ENCODE measurements at regions not wholly inside any gene's neighbourhood (a gene's known extent, or its start where the extent isn't known, plus 50 kb on each side); places are given as distances from the start of the nearest gene placed in this dataset.
"Not testable (repeated sequence)": the region's sequence is repeated elsewhere in the genome, so short reads cannot be mapped to it uniquely, and the experiment has no call there.

GRCh38 chr1:191495040-191495439 lies 663.2 kb upstream of the RGS18 start:
- Histone ChIP-seq H3K27ac (no peak overlapping the region), H3K36me3 (no peaks in the 10 kb centered on the region), H3K27me3 (no peaks in the 10 kb centered on the region), H3K4me3 (no peak overlapping the region), H3K4me1 (no peaks in the 10 kb centered on the region), H3K9me3 (no peaks in the 10 kb centered on the region)
- intact Hi-C loops (cut with DNase I): no loop called here
- DNase-seq (ENCODE audit: extremely low spot score in 2 of 2): no peak
- no peak for TF ChIP-seq CTCF (IDR thresholded peaks at IDR 0.05)

- intact Hi-C loops (cut with DNase I): no loop called here
- TF ChIP-seq POLR2AphosphoS5 (IDR thresholded peaks at IDR 0.05; ENCODE audit: insufficient read depth in 1 of 2, low read depth in 1 of 2) (no peak), POLR2A (IDR thresholded peaks at IDR 0.05) (no peak), CTCF (IDR thresholded peaks at IDR 0.05) (no peak)
- Histone ChIP-seq H3K4me1 (no peaks in the 10 kb centered on the region), H3K27ac (no peak overlapping the region), H3K9me3 (no peaks in the 10 kb centered on the region), H3K27me3 (no peaks in the 10 kb centered on the region), H3K36me3 (no peaks in the 10 kb centered on the region), H3K4me3 (no peak overlapping the region)
- no peak for DNase-seq (ENCODE audit: extremely low spot score in 2 of 2)
These were observed 659.9 kb upstream of the RGS18 start for GRCh38 chr1:191498318-191498717.

- no peak overlapping the region for H3K4me3 ChIP-seq
- H3K27ac ChIP-seq: no peak overlapping the region
- TF ChIP-seq CTCF (IDR thresholded peaks at IDR 0.05) (no peak), POLR2AphosphoS5 (IDR thresholded peaks at IDR 0.05; ENCODE audit: insufficient read depth in 1 of 2, low read depth in 1 of 2) (no peak)
- no peaks in the 10 kb centered on the region for H3K4me1 ChIP-seq
- intact Hi-C loops (cut with DNase I): no loop called here
- no peaks in the 10 kb centered on the region for H3K9me3 ChIP-seq
- DNase-seq (ENCODE audit: extremely low spot score in 2 of 2): no peak
- H3K36me3 ChIP-seq: no peaks in the 10 kb centered on the region
- H3K27me3 ChIP-seq: no peaks in the 10 kb centered on the region
These were observed 659.4 kb upstream of the RGS18 start for GRCh38 chr1:191498825-191499224.

GRCh38 chr1:191504999-191505398 lies 653.3 kb upstream of the RGS18 start:
- Histone ChIP-seq H3K9me3 (no peaks in the 10 kb centered on the region), H3K4me3 (no peak overlapping the region), H3K27me3 (no peaks in the 10 kb centered on the region), H3K27ac (no peak overlapping the region), H3K36me3 (no peaks in the 10 kb centered on the region), H3K4me1 (no peaks in the 10 kb centered on the region)
- no peak for DNase-seq (ENCODE audit: extremely low spot score in 2 of 2)
- intact Hi-C loops (cut with DNase I): no loop called here
- no peak for TF ChIP-seq POLR2A (IDR thresholded peaks at IDR 0.05)
- no peak for TF ChIP-seq CTCF (IDR thresholded peaks at IDR 0.05)
- no peak for TF ChIP-seq POLR2AphosphoS5 (IDR thresholded peaks at IDR 0.05; ENCODE audit: insufficient read depth in 1 of 2, low read depth in 1 of 2)

- H3K27ac ChIP-seq: no peak overlapping the region
- intact Hi-C loops (cut with DNase I): no loop called here
- no peak for DNase-seq (ENCODE audit: extremely low spot score in 2 of 2)
- H3K27me3 ChIP-seq: no peaks in the 10 kb centered on the region
- no peaks in the 10 kb centered on the region for H3K9me3 ChIP-seq
- no peaks in the 10 kb centered on the region for H3K36me3 ChIP-seq
- TF ChIP-seq POLR2AphosphoS5 (IDR thresholded peaks at IDR 0.05; ENCODE audit: insufficient read depth in 1 of 2, low read depth in 1 of 2): no peak
- no peak for TF ChIP-seq CTCF (IDR thresholded peaks at IDR 0.05)
- TF ChIP-seq POLR2A (IDR thresholded peaks at IDR 0.05): no peak
- no peaks in the 10 kb centered on the region for H3K4me1 ChIP-seq
- H3K4me3 ChIP-seq: no peak overlapping the region
These were observed 650.0 kb upstream of the RGS18 start for GRCh38 chr1:191508239-191508638.

- H3K36me3 ChIP-seq; DNase-seq (ENCODE audit: extremely low spot score in 2 of 2); intact Hi-C loops (cut with DNase I); H3K27me3 ChIP-seq; H3K4me3 ChIP-seq; H3K27ac ChIP-seq; H3K4me1 ChIP-seq; H3K9me3 ChIP-seq: not testable (repeated sequence)
These were observed 646.8 kb upstream of the RGS18 start for GRCh38 chr1:191511480-191511879.

All from vagina (tissue), 2 donors.